Cardiac fibroblast (primary cell): ENCODE measurements at regions not wholly inside any gene's neighbourhood (a gene's known extent, or its start where the extent isn't known, plus 50 kb on each side); places are given as distances from the start of the nearest gene placed in this dataset.

Experiments
- DNase-seq, 2 donors: peaks; one replicate each; pipeline versions ENCODE4 v3.0.0 to v3.0.0-alpha.2; 2010; ENCODE audit warnings: low read depth in 2 of 2
- H3K4me3 ChIP-seq, 2 donors: replicated peaks in 1 of 2; 1 replicate in 1 of 2; 2 replicates in 1 of 2; pipeline ENCODE4 v1.5.1; 2011; ENCODE audit warnings: low read depth in 2 of 2, low read length in 2 of 2, mild to moderate bottlenecking in 2 of 2, moderate library complexity in 1 of 2
- TF ChIP-seq, protein P1 (sequence below): IDR thresholded peaks from one replicate; pipeline ENCODE4 v1.5.1; 2011; ENCODE audit warnings: low read depth, mild to moderate bottlenecking, low read length, inconsistent platforms

DNA sequence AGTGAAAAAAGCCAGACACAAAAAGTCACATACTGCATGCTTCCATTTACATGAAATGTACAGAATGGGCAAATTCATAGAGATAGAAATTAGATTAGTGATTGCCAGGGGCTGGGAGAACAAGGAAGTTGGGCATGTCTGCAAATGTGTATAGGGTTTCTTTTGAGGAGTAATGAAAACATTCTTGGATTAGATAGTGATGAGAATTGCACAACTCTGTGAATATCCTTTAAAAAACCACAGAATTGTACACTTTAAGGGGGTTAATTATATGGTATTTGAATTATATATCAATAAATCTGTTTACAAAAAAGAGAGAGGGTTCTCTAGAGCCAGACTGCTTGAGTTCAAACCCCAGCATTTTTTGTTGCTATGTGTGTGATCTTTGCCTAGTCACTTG, 188.1 kb downstream of the CDC5L start:
- H3K4me3 ChIP-seq = no peak overlapping the region
- TF ChIP-seq, protein P1, sequence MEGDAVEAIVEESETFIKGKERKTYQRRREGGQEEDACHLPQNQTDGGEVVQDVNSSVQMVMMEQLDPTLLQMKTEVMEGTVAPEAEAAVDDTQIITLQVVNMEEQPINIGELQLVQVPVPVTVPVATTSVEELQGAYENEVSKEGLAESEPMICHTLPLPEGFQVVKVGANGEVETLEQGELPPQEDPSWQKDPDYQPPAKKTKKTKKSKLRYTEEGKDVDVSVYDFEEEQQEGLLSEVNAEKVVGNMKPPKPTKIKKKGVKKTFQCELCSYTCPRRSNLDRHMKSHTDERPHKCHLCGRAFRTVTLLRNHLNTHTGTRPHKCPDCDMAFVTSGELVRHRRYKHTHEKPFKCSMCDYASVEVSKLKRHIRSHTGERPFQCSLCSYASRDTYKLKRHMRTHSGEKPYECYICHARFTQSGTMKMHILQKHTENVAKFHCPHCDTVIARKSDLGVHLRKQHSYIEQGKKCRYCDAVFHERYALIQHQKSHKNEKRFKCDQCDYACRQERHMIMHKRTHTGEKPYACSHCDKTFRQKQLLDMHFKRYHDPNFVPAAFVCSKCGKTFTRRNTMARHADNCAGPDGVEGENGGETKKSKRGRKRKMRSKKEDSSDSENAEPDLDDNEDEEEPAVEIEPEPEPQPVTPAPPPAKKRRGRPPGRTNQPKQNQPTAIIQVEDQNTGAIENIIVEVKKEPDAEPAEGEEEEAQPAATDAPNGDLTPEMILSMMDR = no peak
- peak; percentile 25 to 30 for DNase-seq

DNA sequence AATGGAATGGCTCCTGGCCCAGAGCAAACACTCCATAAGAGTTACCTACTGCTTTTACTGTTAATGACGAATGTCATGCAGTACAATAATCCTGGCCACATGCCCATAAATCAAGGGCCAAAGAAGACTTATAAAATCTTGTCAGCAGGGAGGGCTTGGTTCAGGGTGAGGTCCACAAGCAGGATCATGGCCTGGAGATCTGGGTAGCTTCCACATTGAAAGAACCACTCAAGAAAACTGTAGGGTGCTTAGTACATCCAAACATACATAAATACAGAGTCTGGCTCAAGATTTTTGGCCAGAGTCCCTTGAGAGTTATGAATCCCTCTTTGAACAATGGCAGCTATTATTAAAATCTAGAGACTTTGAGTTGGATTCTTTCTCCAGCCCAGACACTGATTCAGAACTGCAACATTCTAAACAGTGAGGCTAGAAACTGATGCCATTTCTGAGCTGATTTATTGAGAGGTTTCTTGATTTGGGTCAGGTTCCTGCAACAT, 188.7 kb downstream of the CDC5L start:
- H3K4me3 ChIP-seq = no peak overlapping the region

DNA sequence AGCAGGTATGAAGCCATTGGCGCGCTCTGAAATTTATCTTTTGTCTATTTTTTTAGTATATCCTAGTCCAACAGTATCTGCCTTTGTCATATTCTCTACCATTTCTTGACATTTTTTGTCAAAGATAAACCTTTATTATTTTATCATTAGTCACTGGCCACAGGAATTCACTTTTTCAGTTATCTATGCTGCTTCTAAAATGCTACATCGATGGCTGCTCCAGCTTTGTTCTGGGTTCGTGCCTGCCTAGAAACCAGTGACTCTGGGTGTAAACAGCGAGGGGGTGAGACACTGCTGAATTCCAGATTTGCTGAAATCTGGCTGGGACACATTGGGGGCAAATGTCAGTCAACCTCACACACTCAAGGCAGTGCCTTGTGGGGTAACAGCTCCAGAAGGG, 193.4 kb downstream of the CDC5L start:
- no peak overlapping the region for H3K4me3 ChIP-seq
- peak; percentile 75 to 77 for DNase-seq
- TF ChIP-seq, protein P1 = no peak

More for the DNA sequence above, 188.7 kb downstream of the CDC5L start:
- TF ChIP-seq, protein P1 = no peak
- peak; percentile 61 to 81 for DNase-seq

DNA sequence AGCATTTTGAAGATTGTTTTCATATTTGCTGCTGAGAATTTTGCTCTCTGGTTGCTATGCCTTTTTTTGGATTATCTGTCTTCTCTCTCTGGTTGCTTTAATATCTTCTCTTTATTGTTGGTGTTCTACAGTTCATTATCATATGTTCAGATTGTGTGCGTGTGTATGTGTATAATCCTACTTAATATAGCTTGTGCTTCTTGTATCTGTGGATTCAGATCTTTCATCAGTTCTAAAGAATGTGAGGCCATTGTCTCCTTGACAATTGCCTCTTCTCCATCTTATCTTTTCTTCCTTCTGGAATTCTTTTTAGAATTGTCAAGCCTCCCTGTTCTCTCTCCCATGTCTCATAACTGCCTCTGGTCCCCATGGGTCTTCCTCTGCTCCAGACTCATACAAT, 195.4 kb downstream of the CDC5L start:
- no peak overlapping the region for H3K4me3 ChIP-seq
- TF ChIP-seq, protein P1 = no peak
- DNase-seq = no peak

DNA sequence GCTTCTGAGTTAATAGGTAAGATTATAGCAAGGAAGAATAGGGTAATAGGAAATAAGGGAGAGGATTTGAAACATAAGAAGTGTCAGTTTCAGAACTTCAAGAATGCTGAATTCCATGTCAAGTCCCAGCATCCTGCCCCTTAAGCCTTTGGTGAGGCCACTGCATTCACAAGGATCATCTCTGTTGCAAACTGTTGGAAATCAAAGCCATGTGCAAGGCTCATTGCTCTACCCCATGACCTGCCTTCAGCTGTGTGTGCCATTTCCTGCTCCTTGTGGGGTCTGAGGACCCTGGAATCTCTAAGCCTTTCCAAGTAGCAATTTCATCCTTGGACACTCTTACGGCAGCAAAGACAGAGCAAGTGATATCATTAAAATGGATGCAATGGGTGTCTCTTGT, 203.0 kb downstream of the CDC5L start:
- TF ChIP-seq, protein P1 = no peak

DNA sequence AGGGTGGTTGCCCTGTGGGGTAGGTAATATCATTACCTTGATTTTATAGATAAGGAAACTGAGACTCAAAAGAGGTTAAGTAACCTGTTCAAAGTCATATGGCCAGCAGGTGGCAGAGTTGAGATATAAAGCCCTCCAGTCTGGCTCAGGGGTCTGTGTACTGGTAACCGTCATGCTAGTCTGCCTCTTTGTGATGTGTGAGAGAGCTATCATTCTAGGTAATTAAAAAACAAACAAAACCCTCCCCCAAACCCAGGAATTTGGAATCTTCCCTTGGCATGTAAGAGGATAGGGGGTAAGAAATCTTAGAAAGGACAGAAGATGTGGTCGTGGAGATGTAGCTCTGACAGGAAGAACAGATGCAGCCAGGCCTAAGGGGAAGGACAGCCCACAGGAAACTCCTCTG, 206.0 kb downstream of the CDC5L start:
- peak; percentile 77 to 79 for DNase-seq
- TF ChIP-seq, protein P1 = peak; percentile 58
- H3K4me3 ChIP-seq = no peak overlapping the region

More for the DNA sequence above, 203.0 kb downstream of the CDC5L start:
- H3K4me3 ChIP-seq = no peak overlapping the region
- DNase-seq = no peak

DNA sequence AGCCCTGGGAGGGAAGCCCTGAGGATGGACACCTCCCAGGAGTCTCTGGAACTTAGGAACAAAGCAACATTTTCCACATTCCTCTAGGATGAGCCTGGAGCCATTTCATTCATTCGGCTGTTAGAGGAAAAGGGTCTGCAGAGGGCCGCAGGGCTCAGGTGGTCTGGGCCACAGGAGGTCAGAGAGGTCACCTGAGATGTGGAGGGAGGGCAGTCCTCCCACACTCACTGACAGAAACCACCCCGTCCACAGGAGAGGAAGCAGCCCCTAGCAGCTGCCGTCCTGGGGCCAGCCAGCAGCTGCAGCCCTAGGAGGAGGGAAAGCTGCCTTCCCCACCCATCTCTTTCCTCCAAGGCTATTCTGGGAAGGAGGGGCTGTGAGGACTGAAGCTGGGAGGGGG, 207.0 kb downstream of the CDC5L start:
- TF ChIP-seq, protein P1 = no peak
- DNase-seq = no peak
- no peak overlapping the region for H3K4me3 ChIP-seq
